ENCODE measurements at regions not wholly inside any gene's neighbourhood (a gene's known extent, or its start where the extent isn't known, plus 50 kb on each side); places are given as distances from the start of the nearest gene placed in this dataset.

- TF ChIP-seq GATA2 (IDR thresholded peaks at IDR 0.05; ENCODE audit: low read depth, low read length) (no peak), GATA3 (IDR thresholded peaks at IDR 0.05; ENCODE audit: low read depth, low read length) (no peak)
These were observed 128.3 kb upstream of the ALCAM start for GRCh38 chr3:105238367-105238766.
